MM.1S (cell line): ENCODE measurements at regions not wholly inside any gene's neighbourhood (a gene's known extent, or its start where the extent isn't known, plus 50 kb on each side); places are given as distances from the start of the nearest gene placed in this dataset.

Experiments used
- DNase-seq: peaks from one replicate; pipeline ENCODE4 v3.0.0-alpha.2; 2015
- H2AFZ ChIP-seq: fragments of 300-600 bp; sonication (generic); 2 replicates; pipeline ENCODE4 v1.6.0; 2016; ENCODE audit warnings: antibody characterized with exemption, low read length
- H3F3A ChIP-seq: fragments of 300-600 bp; sonication (generic); 2 replicates; pipeline ENCODE4 v1.6.1; 2016; ENCODE audit warnings: mild to moderate bottlenecking, antibody characterized with exemption, low read length, moderate library complexity, mixed read lengths; ENCODE audit not compliant: insufficient read depth
- H3K27ac ChIP-seq: fragments of 300-600 bp; sonication (generic); 2 replicates; pipeline ENCODE4 v1.5.1; 2016; ENCODE audit warnings: mild to moderate bottlenecking, low read length
- H3K27me3 ChIP-seq: fragments of 300-600 bp; sonication (generic); replicated peaks from 2 replicates; pipeline ENCODE4 v1.6.0; 2016; ENCODE audit warnings: low read length; ENCODE audit not compliant: insufficient read depth
- H3K36me3 ChIP-seq: fragments of 300-600 bp; sonication (generic); replicated peaks from 2 replicates; pipeline ENCODE4 v1.6.1; 2016; ENCODE audit warnings: mild to moderate bottlenecking, low read length, mixed read lengths; ENCODE audit not compliant: insufficient read depth
- H3K4me1 ChIP-seq: fragments of 300-600 bp; sonication (generic); 2 replicates; pipeline ENCODE4 v1.6.1; 2016; ENCODE audit warnings: low read length, mixed read lengths
- H3K4me2 ChIP-seq: fragments of 300-600 bp; sonication (generic); 2 replicates; pipeline ENCODE4 v1.6.0; 2016; ENCODE audit warnings: low read depth, low read length
- H3K4me3 ChIP-seq: fragments of 300-600 bp; sonication (generic); 2 replicates; pipeline ENCODE4 v1.5.1; 2016; ENCODE audit warnings: low read length, mixed read lengths
- H3K79me2 ChIP-seq: fragments of 300-600 bp; sonication (generic); 2 replicates; pipeline ENCODE4 v1.6.1; 2016; ENCODE audit warnings: mixed run types, low read length, mixed read lengths
- H3K9ac ChIP-seq: fragments of 300-600 bp; sonication (generic); 2 replicates; pipeline ENCODE4 v1.6.1; 2016; ENCODE audit warnings: low read length, mixed read lengths
- H3K9me2 ChIP-seq: fragments of 300-600 bp; sonication (generic); replicated peaks from 2 replicates; pipeline ENCODE4 v1.6.1; 2016; ENCODE audit warnings: mild to moderate bottlenecking, low read length, mixed read lengths; ENCODE audit not compliant: insufficient read depth
- H3K9me3 ChIP-seq: fragments of 300-600 bp; sonication (generic); replicated peaks from 2 replicates; pipeline ENCODE4 v1.6.1; 2016; ENCODE audit warnings: mild to moderate bottlenecking, low read length, mixed read lengths; ENCODE audit not compliant: insufficient read depth
- H4K20me1 ChIP-seq: fragments of 300-600 bp; sonication (generic); 2 replicates; pipeline ENCODE4 v1.6.1; 2016; ENCODE audit warnings: mild to moderate bottlenecking, low read length, moderate library complexity, mixed read lengths; ENCODE audit not compliant: insufficient read depth
- EZH2 ChIP-seq: fragments of 300-600 bp; sonication (generic); optimal IDR thresholded peaks from 2 replicates; pipeline ENCODE3; 2017; ENCODE audit warnings: low read depth, mild to moderate bottlenecking, antibody characterized with exemption, low read length, mixed read lengths
- EZH2phosphoT487 ChIP-seq: fragments of 300-600 bp; sonication (generic); IDR thresholded peaks from 2 replicates; pipeline ENCODE4 v1.6.1; 2018; ENCODE audit warnings: antibody characterized with exemption, low read length
- TF ChIP-seq, protein P1 (sequence below): fragments of 300-600 bp; sonication (generic); IDR thresholded peaks from 2 replicates; pipeline ENCODE4 v1.5.1; 2016; ENCODE audit warnings: antibody characterized with exemption, low read length, mixed read lengths

DNA sequence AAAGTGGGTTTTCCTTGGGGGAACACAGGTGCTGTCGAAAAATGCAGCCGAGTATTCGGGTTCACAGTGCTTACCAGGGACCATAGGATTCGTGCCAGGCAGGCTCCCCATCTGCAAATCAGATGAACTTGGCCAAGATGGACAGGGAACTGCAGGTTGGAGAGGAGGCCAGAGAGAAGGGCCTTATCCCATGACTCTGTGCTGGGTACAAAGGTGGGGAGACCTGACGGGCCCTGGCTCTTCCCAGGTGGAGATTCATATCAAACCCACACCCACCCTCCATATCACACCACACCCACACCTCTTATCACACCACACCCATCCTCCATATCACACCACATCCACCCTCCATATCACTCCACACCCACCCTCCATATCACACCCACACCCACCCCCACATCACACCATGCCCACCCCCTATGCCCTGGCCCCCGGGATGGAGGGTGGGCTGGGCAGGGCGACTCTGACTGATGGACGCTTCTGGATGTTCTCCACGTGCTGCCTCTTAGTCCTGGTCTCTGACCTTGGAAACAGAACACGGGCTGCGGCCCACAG is 319.7 kb downstream of the ADGRD1 start:
- Histone ChIP-seq H4K20me1 (no peaks in the 10 kb centered on the region), H3K79me2 (no peaks in the 10 kb centered on the region), H3F3A (no peaks in the 10 kb centered on the region), H3K4me3 (no peak overlapping the region), H3K27ac (no peak overlapping the region), H2AFZ (no peak overlapping the region), H3K27me3 (no peaks in the 10 kb centered on the region), H3K9ac (no peak overlapping the region), H3K9me3 (no peaks in the 10 kb centered on the region), H3K4me1 (no peaks in the 10 kb centered on the region), H3K9me2 (no peaks in the 10 kb centered on the region), H3K36me3 (no peaks in the 10 kb centered on the region), H3K4me2 (no peak overlapping the region)
- DNase-seq: no peak
- TF ChIP-seq EZH2phosphoT487: no peak
- no peak for TF ChIP-seq EZH2
- TF ChIP-seq, protein P1, sequence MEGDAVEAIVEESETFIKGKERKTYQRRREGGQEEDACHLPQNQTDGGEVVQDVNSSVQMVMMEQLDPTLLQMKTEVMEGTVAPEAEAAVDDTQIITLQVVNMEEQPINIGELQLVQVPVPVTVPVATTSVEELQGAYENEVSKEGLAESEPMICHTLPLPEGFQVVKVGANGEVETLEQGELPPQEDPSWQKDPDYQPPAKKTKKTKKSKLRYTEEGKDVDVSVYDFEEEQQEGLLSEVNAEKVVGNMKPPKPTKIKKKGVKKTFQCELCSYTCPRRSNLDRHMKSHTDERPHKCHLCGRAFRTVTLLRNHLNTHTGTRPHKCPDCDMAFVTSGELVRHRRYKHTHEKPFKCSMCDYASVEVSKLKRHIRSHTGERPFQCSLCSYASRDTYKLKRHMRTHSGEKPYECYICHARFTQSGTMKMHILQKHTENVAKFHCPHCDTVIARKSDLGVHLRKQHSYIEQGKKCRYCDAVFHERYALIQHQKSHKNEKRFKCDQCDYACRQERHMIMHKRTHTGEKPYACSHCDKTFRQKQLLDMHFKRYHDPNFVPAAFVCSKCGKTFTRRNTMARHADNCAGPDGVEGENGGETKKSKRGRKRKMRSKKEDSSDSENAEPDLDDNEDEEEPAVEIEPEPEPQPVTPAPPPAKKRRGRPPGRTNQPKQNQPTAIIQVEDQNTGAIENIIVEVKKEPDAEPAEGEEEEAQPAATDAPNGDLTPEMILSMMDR: no peak

DNA sequence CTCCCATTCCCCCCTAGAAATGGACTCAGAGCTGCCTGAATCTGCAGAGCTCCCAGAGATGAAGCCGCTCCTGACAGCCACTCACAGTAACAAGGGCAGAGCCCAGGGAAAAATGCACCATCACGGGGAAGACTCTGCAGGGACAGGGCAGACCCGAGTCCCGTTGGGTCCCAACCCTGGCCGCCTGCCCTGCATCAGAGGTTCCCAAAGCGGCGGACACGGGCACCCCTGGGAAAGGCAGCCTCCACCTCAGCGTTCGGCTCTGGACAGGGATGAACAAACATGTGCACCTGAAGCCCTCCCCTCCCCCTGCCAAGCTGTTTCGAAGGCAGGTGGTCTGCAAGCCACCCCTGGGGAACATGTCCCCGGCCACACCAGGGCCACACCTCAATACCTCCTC is 320.4 kb downstream of the ADGRD1 start:
- H3K4me1 ChIP-seq: no peaks in the 10 kb centered on the region
- no peaks in the 10 kb centered on the region for H3K9me2 ChIP-seq
- no peak for TF ChIP-seq EZH2
- TF ChIP-seq EZH2phosphoT487: no peak
- TF ChIP-seq, protein P1: no peak
- H3K27ac ChIP-seq: no peak overlapping the region
- H3K79me2 ChIP-seq: no peaks in the 10 kb centered on the region
- H3K4me3 ChIP-seq: no peak overlapping the region
- no peak for DNase-seq
- no peaks in the 10 kb centered on the region for H3K27me3 ChIP-seq
- H3K9ac ChIP-seq: no peak overlapping the region
- no peak overlapping the region for H3K4me2 ChIP-seq
- no peaks in the 10 kb centered on the region for H4K20me1 ChIP-seq
- H2AFZ ChIP-seq: no peak overlapping the region
- no peaks in the 10 kb centered on the region for H3K36me3 ChIP-seq
- no peaks in the 10 kb centered on the region for H3F3A ChIP-seq
- no peaks in the 10 kb centered on the region for H3K9me3 ChIP-seq

DNA sequence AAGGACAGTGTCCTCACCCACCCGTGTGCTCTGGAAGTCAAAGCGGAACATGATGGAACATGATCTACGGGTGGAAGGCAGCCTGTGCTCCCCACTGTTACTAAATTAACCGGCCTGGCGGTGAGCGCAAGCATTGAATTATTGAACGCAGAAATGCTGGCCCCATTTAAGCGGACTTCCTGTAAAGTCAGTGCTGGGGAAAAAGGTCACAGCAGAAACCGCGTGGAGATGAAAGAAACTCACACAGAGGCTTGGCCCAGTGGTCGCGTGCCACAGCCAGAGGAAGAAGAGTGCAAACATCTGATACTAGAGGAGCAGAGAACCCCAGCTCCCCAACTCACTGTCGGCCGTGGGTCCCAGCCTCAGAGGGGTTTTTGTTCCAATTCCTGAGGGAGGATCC is 321.2 kb downstream of the ADGRD1 start:
- Histone ChIP-seq H3K4me2 (no peak overlapping the region), H3K79me2 (no peaks in the 10 kb centered on the region), H3K9me3 (no peaks in the 10 kb centered on the region), H3F3A (no peaks in the 10 kb centered on the region), H4K20me1 (no peaks in the 10 kb centered on the region), H3K9ac (no peak overlapping the region), H3K4me1 (no peaks in the 10 kb centered on the region), H3K36me3 (no peaks in the 10 kb centered on the region), H2AFZ (no peak overlapping the region), H3K27ac (no peak overlapping the region), H3K27me3 (no peaks in the 10 kb centered on the region; the same call in 1 of the 2 replicates), H3K4me3 (no peak overlapping the region), H3K9me2 (no peaks in the 10 kb centered on the region)
- TF ChIP-seq, protein P1: no peak
- TF ChIP-seq EZH2phosphoT487 (no peak), EZH2 (no peak)
- no peak for DNase-seq
